Neural crest cell (in vitro differentiated cells): ENCODE measurements at regions not wholly inside any gene's neighbourhood (a gene's known extent, or its start where the extent isn't known, plus 50 kb on each side); places are given as distances from the start of the nearest gene placed in this dataset.
A peak's percentile ranks its signal among the peaks of the same experiment; 100 is the strongest.

Experiments
- DNase-seq: peaks from one replicate; pipeline ENCODE4 v3.0.0; 2021; ENCODE audit warnings: low read depth, mixed read lengths, low spot score
- H3K27ac Mint-ChIP-seq: one replicate; pipeline ENCODE4 v1.8.0; 2021; ENCODE audit warnings: mild to moderate bottlenecking, mixed read lengths; ENCODE audit not compliant: unreplicated experiment
- H3K27me3 Mint-ChIP-seq: 2 replicates; pipeline ENCODE4 v1.8.0; 2021; ENCODE audit warnings: low read depth, mild to moderate bottlenecking, mixed read lengths
- H3K36me3 Mint-ChIP-seq: 2 replicates; pipeline ENCODE4 v1.8.0; 2021; ENCODE audit warnings: low read depth, mild to moderate bottlenecking, mixed read lengths
- H3K4me1 Mint-ChIP-seq: 2 replicates; pipeline ENCODE4 v1.8.0; 2021; ENCODE audit warnings: mixed read lengths
- H3K4me3 Mint-ChIP-seq: one replicate; pipeline ENCODE4 v1.8.0; 2021; ENCODE audit warnings: mild to moderate bottlenecking, mixed read lengths
- H3K9me3 Mint-ChIP-seq: 2 replicates; pipeline ENCODE4 v1.8.0; 2021; ENCODE audit warnings: mixed read lengths
- TF ChIP-seq, protein P1 (sequence below): fragments of 200-600 bp; sonication (generic); conservative IDR thresholded peaks from 2 replicates; pipeline ENCODE4 v1.5.0; 2021; ENCODE audit warnings: antibody characterized with exemption, mild to moderate bottlenecking

DNA sequence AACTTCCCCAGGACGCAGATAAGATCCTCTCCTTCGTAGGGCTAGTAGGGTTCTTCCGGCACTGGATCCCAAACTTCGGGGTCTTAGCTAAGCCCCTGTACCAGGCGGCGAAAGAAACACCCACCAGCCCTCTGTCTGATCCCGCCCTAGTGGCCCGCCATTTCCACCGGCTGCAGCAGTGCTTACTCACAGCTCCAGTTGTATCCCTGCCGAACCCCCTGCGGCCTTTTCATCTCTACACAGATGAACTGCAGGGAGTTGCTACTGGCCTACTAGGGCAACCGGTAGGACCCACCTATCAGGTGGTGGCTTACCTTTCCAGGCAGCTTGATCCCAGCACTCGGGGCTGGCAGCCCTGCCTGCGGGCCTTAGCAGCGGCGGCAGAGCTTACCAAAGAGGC is 961.2 kb downstream of the RPA4 start:
- Mint-ChIP-seq H3K36me3 (peaks cover 53% of the 10 kb centered on the region), H3K27me3 (no peaks in the 10 kb centered on the region), H3K27ac (no peak overlapping the region), H3K9me3 (peaks cover 44% of the 10 kb centered on the region), H3K4me1 (no peaks in the 10 kb centered on the region), H3K4me3 (no peak overlapping the region)
- TF ChIP-seq, protein P1, sequence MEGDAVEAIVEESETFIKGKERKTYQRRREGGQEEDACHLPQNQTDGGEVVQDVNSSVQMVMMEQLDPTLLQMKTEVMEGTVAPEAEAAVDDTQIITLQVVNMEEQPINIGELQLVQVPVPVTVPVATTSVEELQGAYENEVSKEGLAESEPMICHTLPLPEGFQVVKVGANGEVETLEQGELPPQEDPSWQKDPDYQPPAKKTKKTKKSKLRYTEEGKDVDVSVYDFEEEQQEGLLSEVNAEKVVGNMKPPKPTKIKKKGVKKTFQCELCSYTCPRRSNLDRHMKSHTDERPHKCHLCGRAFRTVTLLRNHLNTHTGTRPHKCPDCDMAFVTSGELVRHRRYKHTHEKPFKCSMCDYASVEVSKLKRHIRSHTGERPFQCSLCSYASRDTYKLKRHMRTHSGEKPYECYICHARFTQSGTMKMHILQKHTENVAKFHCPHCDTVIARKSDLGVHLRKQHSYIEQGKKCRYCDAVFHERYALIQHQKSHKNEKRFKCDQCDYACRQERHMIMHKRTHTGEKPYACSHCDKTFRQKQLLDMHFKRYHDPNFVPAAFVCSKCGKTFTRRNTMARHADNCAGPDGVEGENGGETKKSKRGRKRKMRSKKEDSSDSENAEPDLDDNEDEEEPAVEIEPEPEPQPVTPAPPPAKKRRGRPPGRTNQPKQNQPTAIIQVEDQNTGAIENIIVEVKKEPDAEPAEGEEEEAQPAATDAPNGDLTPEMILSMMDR, result no peak
- DNase-seq, result no peak

DNA sequence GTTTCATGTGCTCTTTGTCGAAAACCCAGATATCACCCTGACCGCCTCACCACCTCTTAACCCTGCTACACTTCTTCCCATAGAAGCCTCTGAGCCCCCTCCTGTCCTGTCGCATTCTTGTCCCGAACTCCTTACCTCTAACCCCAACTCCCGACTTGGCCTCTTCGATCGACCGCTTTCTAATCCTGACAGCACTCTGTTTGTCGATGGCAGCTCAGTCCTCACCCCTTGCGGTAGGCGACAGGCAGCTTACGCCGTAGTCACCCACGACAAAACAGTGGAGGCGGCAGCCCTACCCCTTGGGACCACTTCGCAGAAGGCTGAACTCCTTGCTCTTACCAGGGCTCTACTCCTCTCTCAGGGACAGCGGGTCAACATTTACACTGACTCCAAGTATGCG is 961.7 kb downstream of the RPA4 start:
- Mint-ChIP-seq H3K4me1 (no peaks in the 10 kb centered on the region), H3K36me3 (peaks cover 53% of the 10 kb centered on the region), H3K9me3 (peaks cover 44% of the 10 kb centered on the region), H3K27me3 (no peaks in the 10 kb centered on the region), H3K4me3 (no peak overlapping the region), H3K27ac (no peak overlapping the region)
- TF ChIP-seq, protein P1, result no peak
- DNase-seq, result no peak

- Mint-ChIP-seq H3K4me3 (no peak overlapping the region), H3K9me3 (peaks cover 48% of the 10 kb centered on the region), H3K27ac (no peak overlapping the region), H3K36me3 (peaks cover 58% of the 10 kb centered on the region), H3K4me1 (no peaks in the 10 kb centered on the region), H3K27me3 (no peaks in the 10 kb centered on the region)
- no peak for DNase-seq
- TF ChIP-seq, protein P1, result no peak
These were observed 962.5 kb downstream of the RPA4 start for GRCh38 chrX:97846228-97846627.

- peaks cover 61% of the 10 kb centered on the region for H3K36me3 Mint-ChIP-seq
- H3K27me3 Mint-ChIP-seq, result no peaks in the 10 kb centered on the region
- H3K27ac Mint-ChIP-seq, result peak overlapping the region; percentile 35
- H3K4me1 Mint-ChIP-seq, result no peaks in the 10 kb centered on the region
- DNase-seq, result no peak
- TF ChIP-seq, protein P1, result no peak
- H3K9me3 Mint-ChIP-seq, result peaks cover 51% of the 10 kb centered on the region
- H3K4me3 Mint-ChIP-seq, result no peak overlapping the region
These were observed 963.1 kb downstream of the RPA4 start for GRCh38 chrX:97846718-97847237.

GRCh38 chrX:97847885-97848679 is 964.4 kb downstream of the RPA4 start:
- peaks cover 51% of the 10 kb centered on the region for H3K9me3 Mint-ChIP-seq
- no peak overlapping the region for H3K4me3 Mint-ChIP-seq
- H3K36me3 Mint-ChIP-seq, result peaks cover 57% of the 10 kb centered on the region
- H3K27ac Mint-ChIP-seq, result no peak overlapping the region
- DNase-seq, result no peak
- no peaks in the 10 kb centered on the region for H3K27me3 Mint-ChIP-seq
- TF ChIP-seq, protein P1, result no peak
- H3K4me1 Mint-ChIP-seq, result peaks cover under 1% of the 10 kb centered on the region
